ENCODE measurements at regions not wholly inside any gene's neighbourhood (a gene's known extent, or its start where the extent isn't known, plus 50 kb on each side); places are given as distances from the start of the nearest gene placed in this dataset.

DNA sequence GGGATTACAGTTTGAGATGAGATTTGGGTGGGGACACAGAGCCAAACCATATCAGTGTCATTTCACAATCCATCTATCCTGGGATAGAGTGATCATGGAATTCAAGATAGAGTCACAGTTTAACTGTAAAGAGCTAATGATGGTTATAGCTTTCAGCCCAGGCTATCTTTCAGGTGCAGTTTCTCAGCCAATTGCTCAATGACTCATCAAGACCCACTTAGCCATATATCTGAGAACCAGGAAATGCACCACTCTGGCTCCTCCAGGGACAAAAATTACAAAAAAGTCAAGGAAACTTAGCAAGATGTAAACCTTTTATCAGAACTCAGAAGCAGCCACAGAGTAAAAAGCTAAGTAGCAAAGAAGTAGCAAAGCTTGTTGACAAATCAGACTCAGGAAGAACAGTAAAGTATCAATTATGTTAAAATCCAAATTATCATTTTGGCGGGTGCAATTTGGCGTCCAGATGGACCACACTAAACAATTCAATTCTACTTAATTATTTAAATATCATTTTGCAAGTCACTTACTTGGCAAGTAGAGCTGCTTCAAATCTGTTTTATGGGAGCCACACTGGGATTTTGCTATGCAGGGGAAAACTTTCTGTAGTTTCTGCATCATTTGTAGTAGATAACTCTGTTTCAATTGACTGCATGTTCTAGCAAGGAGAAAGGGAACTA, 169.4 kb downstream of the TLE1 start:
- ChIA-PET POLR2A (no interaction called here), CTCF (no interaction called here)
- H3K9me3 ChIP-seq (ENCODE audit: low read length) = no peaks in the 10 kb centered on the region
- no peaks in the 10 kb centered on the region for H3K36me3 ChIP-seq (ENCODE audit: insufficient read depth, low read length)
- no peaks in the 10 kb centered on the region for H3K4me1 ChIP-seq (ENCODE audit: insufficient read depth, low read length)
- Mint-ChIP-seq H3K4me1 (no peaks in the 10 kb centered on the region), H3K9me3 (peaks cover 0 to 16% (median 2%) of the 10 kb centered on the region in 5 donors), H3K36me3 (peaks cover 0 to 1% (median 0%) of the 10 kb centered on the region in 3 donors), H3K27ac (no peak overlapping the region), H3K27me3 (peaks cover 0 to 2% of the 10 kb centered on the region in 2 donors), H3K4me3 (no peak overlapping the region)
- no peak for DNase-seq
- H3K27ac ChIP-seq (ENCODE audit: low read depth, low read length) = no peak overlapping the region
- H3K4me3 ChIP-seq (ENCODE audit: low read length) = no peak overlapping the region
- H3K27me3 ChIP-seq (ENCODE audit: insufficient read depth, low read length, poor library complexity, severe bottlenecking) = no peaks in the 10 kb centered on the region

DNA sequence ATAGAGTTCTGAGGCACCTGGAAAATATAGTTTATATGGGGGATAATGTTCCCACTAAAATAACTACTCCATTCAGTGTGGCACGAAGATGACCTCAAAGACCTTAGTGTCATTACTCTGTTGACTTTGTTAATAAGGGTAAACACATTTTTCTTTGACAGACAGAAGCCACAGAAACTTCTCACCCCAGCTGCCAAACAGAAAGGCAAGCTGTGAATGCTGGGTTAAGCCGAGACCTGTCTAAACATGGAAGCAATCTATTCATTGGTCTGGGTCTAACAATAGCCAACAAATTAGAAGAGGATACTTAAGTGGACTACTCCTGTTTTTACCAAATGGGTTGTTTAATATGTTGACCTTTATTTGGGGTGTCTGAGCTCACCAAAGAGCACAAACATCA, 171.4 kb downstream of the TLE1 start:
- no peaks in the 10 kb centered on the region for H3K4me1 ChIP-seq (ENCODE audit: insufficient read depth, low read length)
- Mint-ChIP-seq H3K4me1 (no peaks in the 10 kb centered on the region), H3K27me3 (no peaks in the 10 kb centered on the region), H3K36me3 (peaks cover 0 to 1% (median 0%) of the 10 kb centered on the region in 3 donors), H3K4me3 (no peak overlapping the region), H3K27ac (no peak overlapping the region), H3K9me3 (peaks cover 0 to 20% (median 2%) of the 10 kb centered on the region in 5 donors)
- no peaks in the 10 kb centered on the region for H3K36me3 ChIP-seq (ENCODE audit: insufficient read depth, low read length)
- no peak for DNase-seq
- no peaks in the 10 kb centered on the region for H3K9me3 ChIP-seq (ENCODE audit: low read length)
- ChIA-PET CTCF (no interaction called here), POLR2A (no interaction called here)
- H3K27me3 ChIP-seq (ENCODE audit: insufficient read depth, low read length, poor library complexity, severe bottlenecking) = no peaks in the 10 kb centered on the region
- no peak overlapping the region for H3K4me3 ChIP-seq (ENCODE audit: low read length)
- no peak overlapping the region for H3K27ac ChIP-seq (ENCODE audit: low read depth, low read length)

DNA sequence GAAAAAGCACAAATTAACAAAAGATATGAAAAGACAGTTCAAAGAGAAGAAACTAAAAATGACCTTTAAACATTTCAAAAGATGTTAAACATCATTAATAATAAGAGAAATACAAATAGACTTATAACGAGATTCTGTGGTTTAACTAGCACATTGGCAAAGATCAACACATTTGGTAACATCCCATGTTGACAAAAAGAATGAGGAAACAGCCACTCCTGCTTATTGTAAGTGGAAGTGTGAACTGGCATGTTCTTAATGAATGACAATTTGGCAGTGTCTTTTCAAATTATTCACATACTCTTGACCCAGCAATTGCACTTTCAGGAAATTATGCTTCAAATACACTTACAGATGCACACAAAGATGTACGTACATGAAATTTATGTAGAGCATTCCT, 176.3 kb downstream of the TLE1 start:
- peaks cover 0 to 1% of the 10 kb centered on the region in 2 donors for H3K27me3 Mint-ChIP-seq
- no peak overlapping the region for H3K27ac Mint-ChIP-seq
- no peaks in the 10 kb centered on the region for H3K27me3 ChIP-seq (ENCODE audit: insufficient read depth, low read length, poor library complexity, severe bottlenecking)
- ChIA-PET POLR2A (no interaction called here), CTCF (no interaction called here)
- no peaks in the 10 kb centered on the region for H3K4me1 Mint-ChIP-seq
- no peak overlapping the region for H3K4me3 Mint-ChIP-seq
- peaks cover 0 to 1% (median 0%) of the 10 kb centered on the region in 3 donors for H3K36me3 Mint-ChIP-seq
- H3K4me1 ChIP-seq (ENCODE audit: insufficient read depth, low read length) = no peaks in the 10 kb centered on the region
- no peak overlapping the region for H3K4me3 ChIP-seq (ENCODE audit: low read length)
- peaks cover 0 to 6% (median 2%) of the 10 kb centered on the region in 5 donors for H3K9me3 Mint-ChIP-seq
- H3K27ac ChIP-seq (ENCODE audit: low read depth, low read length) = no peak overlapping the region
- H3K36me3 ChIP-seq (ENCODE audit: insufficient read depth, low read length) = no peaks in the 10 kb centered on the region
- no peaks in the 10 kb centered on the region for H3K9me3 ChIP-seq (ENCODE audit: low read length)
- no peak for DNase-seq

DNA sequence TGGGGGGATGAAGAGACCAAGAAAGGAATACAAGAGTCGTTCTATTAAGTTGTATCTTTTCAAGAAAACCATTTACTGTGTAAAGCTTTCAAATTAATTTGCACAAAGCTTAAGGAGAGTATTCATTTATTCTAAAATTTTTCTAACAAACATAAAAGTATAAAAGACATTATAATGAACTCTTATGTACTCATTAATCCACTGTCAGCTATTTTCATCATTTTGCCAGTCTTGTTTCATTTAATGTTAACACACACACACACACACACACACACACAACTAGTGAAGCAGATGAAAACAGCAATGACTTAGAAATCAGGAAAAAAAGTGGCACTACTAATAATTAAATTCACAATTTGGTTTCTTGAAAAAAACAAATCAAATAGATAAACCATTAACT, 176.7 kb downstream of the TLE1 start:
- Histone ChIP-seq H3K36me3 (ENCODE audit: insufficient read depth, low read length) (no peaks in the 10 kb centered on the region), H3K27ac (ENCODE audit: low read depth, low read length) (no peak overlapping the region), H3K27me3 (ENCODE audit: insufficient read depth, low read length, poor library complexity, severe bottlenecking) (no peaks in the 10 kb centered on the region), H3K9me3 (ENCODE audit: low read length) (no peaks in the 10 kb centered on the region), H3K4me3 (ENCODE audit: low read length) (no peak overlapping the region), H3K4me1 (ENCODE audit: insufficient read depth, low read length) (no peaks in the 10 kb centered on the region)
- POLR2A ChIA-PET = no interaction called here
- H3K9me3 Mint-ChIP-seq = peaks cover 0 to 6% (median 2%) of the 10 kb centered on the region in 5 donors
- no peak overlapping the region for H3K27ac Mint-ChIP-seq
- DNase-seq = no peak
- peaks cover 0 to 1% (median 0%) of the 10 kb centered on the region in 3 donors for H3K36me3 Mint-ChIP-seq
- CTCF ChIA-PET = no interaction called here
- H3K4me3 Mint-ChIP-seq = no peak overlapping the region
- peaks cover 0 to 1% of the 10 kb centered on the region in 2 donors for H3K27me3 Mint-ChIP-seq
- H3K4me1 Mint-ChIP-seq = no peaks in the 10 kb centered on the region

DNA sequence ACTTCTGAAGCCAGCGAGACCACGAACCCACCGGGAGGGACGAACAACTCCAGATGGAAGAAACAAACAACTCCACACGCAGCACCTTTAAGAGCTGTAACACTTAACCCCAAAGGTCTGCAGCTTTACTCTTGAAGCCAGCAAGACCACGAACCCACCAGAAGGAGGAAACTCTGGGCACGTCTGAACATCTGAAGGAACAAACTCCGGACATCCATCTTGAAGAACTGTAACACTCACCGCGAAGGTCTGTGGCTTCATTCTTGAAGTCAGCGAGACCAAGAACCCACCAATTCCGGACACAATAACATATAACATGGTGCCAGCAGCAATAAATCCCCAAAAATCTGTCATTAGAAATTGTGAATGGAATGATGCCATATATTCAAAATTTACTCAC, 180.9 kb downstream of the TLE1 start:
- Mint-ChIP-seq H3K4me1 (no peaks in the 10 kb centered on the region), H3K27me3 (peaks cover 0 to 1% of the 10 kb centered on the region in 2 donors), H3K9me3 (peaks cover 0 to 17% (median 2%) of the 10 kb centered on the region in 5 donors), H3K36me3 (no peaks in the 10 kb centered on the region), H3K4me3 (no peak overlapping the region), H3K27ac (no peak overlapping the region)
- POLR2A ChIA-PET = no interaction called here
- no peaks in the 10 kb centered on the region for H3K9me3 ChIP-seq (ENCODE audit: low read length)
- no peak overlapping the region for H3K4me3 ChIP-seq (ENCODE audit: low read length)
- no peaks in the 10 kb centered on the region for H3K36me3 ChIP-seq (ENCODE audit: insufficient read depth, low read length)
- CTCF ChIA-PET = no interaction called here
- no peak for DNase-seq
- H3K27ac ChIP-seq (ENCODE audit: low read depth, low read length) = no peak overlapping the region
- no peaks in the 10 kb centered on the region for H3K27me3 ChIP-seq (ENCODE audit: insufficient read depth, low read length, poor library complexity, severe bottlenecking)
- H3K4me1 ChIP-seq (ENCODE audit: insufficient read depth, low read length) = no peaks in the 10 kb centered on the region

DNA sequence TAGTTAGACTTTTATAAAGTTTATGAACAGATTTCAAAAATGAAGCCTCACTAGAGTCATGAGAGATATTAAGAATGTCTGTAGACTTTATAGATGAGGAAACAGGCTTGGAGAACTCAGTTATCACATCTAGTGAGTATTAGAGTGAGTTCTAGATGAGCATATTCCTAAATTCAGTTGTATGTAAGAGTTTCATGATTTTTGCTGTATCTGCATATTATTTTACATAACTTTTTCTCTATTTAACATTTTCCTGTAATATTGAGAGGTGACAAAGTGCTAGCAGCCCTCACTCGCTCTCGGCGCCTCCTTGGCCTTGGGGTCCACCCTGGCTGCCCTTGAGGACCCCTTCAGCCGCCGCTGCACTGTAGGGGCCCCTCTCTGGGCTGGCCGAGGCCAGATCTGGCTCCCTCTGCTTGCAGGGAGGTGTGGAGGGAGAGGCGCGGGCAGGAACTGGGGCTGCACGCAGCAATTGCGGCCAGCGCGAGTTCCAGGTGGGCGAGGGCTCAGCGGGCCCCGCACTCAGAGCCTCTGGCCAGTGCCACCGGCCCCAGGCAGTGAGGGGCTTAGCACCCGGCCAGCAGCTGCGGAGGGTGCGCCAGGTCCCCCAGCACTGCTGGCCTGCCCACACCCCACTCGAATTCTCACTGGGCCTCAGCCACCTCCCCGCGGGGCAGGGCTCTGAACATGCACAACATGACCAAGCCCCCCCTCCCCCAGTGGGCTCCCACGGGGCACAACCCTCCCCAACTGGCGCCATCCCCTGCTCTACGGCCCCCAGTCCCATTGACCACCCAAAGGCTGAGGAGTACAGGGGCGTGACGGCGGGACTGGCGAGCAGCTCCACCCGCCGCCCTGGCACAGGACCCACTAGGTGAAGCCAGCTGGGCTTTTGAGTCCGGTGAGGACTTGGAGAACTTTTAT, 182.1 kb downstream of the TLE1 start:
- Mint-ChIP-seq H3K27ac (no peak overlapping the region), H3K4me3 (no peak overlapping the region), H3K4me1 (no peaks in the 10 kb centered on the region), H3K36me3 (no peaks in the 10 kb centered on the region), H3K27me3 (peaks cover 0 to 1% of the 10 kb centered on the region in 2 donors), H3K9me3 (peaks cover 0 to 17% (median 2%) of the 10 kb centered on the region in 5 donors)
- Histone ChIP-seq H3K36me3 (ENCODE audit: insufficient read depth, low read length) (no peaks in the 10 kb centered on the region), H3K9me3 (ENCODE audit: low read length) (no peaks in the 10 kb centered on the region), H3K27me3 (ENCODE audit: insufficient read depth, low read length, poor library complexity, severe bottlenecking) (no peaks in the 10 kb centered on the region), H3K4me1 (ENCODE audit: insufficient read depth, low read length) (no peaks in the 10 kb centered on the region), H3K4me3 (ENCODE audit: low read length) (no peak overlapping the region), H3K27ac (ENCODE audit: low read depth, low read length) (no peak overlapping the region)
- CTCF ChIA-PET = no interaction called here
- POLR2A ChIA-PET = no interaction called here
- DNase-seq = no peak

DNA sequence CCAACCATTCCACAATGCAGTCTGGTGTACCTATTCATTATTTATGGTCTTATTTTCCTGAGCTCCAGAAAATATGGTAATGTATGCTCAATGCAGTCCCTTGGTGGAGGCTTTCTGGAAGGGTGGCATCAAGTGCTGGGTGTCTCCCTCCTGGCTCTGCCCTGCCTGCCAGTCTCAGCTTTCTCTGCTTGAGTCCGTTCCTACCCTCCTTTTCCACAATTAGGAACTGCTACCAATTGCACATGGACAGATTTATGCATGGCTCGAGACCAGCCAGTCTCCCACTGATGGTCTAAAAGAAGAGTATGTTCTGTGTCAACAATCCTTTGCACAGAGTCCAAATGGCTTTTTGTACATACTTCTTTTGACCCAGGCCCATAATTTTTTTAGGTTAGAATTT, 189.8 kb downstream of the TLE1 start:
- Histone ChIP-seq H3K4me1 (ENCODE audit: insufficient read depth, low read length) (no peaks in the 10 kb centered on the region), H3K27me3 (ENCODE audit: insufficient read depth, low read length, poor library complexity, severe bottlenecking) (no peaks in the 10 kb centered on the region), H3K36me3 (ENCODE audit: insufficient read depth, low read length) (no peaks in the 10 kb centered on the region), H3K9me3 (ENCODE audit: low read length) (no peaks in the 10 kb centered on the region), H3K4me3 (ENCODE audit: low read length) (no peak overlapping the region), H3K27ac (ENCODE audit: low read depth, low read length) (no peak overlapping the region)
- no peaks in the 10 kb centered on the region for H3K27me3 Mint-ChIP-seq
- no peak for DNase-seq
- ChIA-PET POLR2A (no interaction called here), CTCF (no interaction called here)
- H3K4me1 Mint-ChIP-seq = no peaks in the 10 kb centered on the region
- H3K9me3 Mint-ChIP-seq = peaks cover 0 to 10% (median 4%) of the 10 kb centered on the region in 5 donors
- H3K4me3 Mint-ChIP-seq = no peak overlapping the region
- H3K36me3 Mint-ChIP-seq = no peaks in the 10 kb centered on the region
- H3K27ac Mint-ChIP-seq = no peak overlapping the region

DNA sequence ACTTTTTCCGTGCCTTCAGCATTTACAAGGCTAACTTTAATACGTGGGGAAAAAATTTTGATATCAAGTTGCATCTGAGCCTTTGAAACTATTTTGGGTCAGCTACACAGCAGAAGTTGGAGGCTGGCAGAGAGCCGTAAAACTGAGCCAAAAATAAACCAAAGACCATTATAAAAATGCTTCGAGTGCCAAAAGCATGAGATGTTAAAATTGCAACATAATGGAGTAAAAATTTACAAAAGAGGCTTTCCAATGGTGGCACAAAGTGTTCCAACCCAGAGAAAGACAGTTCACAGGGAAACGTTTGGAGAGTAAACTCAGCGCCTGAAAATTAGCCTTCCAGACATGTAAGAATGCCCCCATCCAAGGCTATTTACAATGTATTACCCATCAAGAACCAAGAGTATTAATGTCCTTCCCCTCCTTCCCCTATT, 190.3 kb downstream of the TLE1 start:
- H3K4me3 Mint-ChIP-seq = no peak overlapping the region
- ChIA-PET POLR2A (no interaction called here), CTCF (no interaction called here)
- peaks cover 0 to 8% (median 4%) of the 10 kb centered on the region in 5 donors for H3K9me3 Mint-ChIP-seq
- Histone ChIP-seq H3K27me3 (ENCODE audit: insufficient read depth, low read length, poor library complexity, severe bottlenecking) (no peaks in the 10 kb centered on the region), H3K36me3 (ENCODE audit: insufficient read depth, low read length) (no peaks in the 10 kb centered on the region), H3K4me1 (ENCODE audit: insufficient read depth, low read length) (no peaks in the 10 kb centered on the region), H3K9me3 (ENCODE audit: low read length) (no peaks in the 10 kb centered on the region), H3K27ac (ENCODE audit: low read depth, low read length) (no peak overlapping the region), H3K4me3 (ENCODE audit: low read length) (no peak overlapping the region)
- H3K4me1 Mint-ChIP-seq = no peaks in the 10 kb centered on the region
- no peak overlapping the region for H3K27ac Mint-ChIP-seq
- no peaks in the 10 kb centered on the region for H3K36me3 Mint-ChIP-seq
- DNase-seq = no peak
- no peaks in the 10 kb centered on the region for H3K27me3 Mint-ChIP-seq
